Endothelial cell of umbilical vein (primary cell): ENCODE measurements at regions not wholly inside any gene's neighbourhood (a gene's known extent, or its start where the extent isn't known, plus 50 kb on each side); places are given as distances from the start of the nearest gene placed in this dataset.

Experiments
- BruUV-seq: library from RNA; stranded (reverse); fragments of 400-500 nt; replicated peaks from 2 replicates; lab custom pipeline; 2021; lab: Mats Ljungman, UMichigan
- CTCF ChIA-PET: fragments of 300-600, 350-600 bp; sonication (Branson Sonifier 250); formaldehyde crosslinking; loops from one replicate; lab custom pipeline; 2021; ENCODE audit warnings: antibody characterized with exemption, inconsistent platforms; lab: Charles Lee
- POLR2A ChIA-PET: fragments of 300-600, 350-600 bp; sonication (Branson Sonifier 250); formaldehyde crosslinking; loops from one replicate; lab custom pipeline; 2021; ENCODE audit warnings: antibody characterized with exemption, inconsistent platforms; lab: Charles Lee
- DNase-seq: peaks from one replicate; pipeline ENCODE4 v3.0.0-alpha.2; 2011; ENCODE audit warnings: low read depth, low spot score
- FAIRE-seq: peaks from 2 replicates; lab custom pipeline; 2011; peaks lifted over from hg19 to GRCh38; lab: Jason Lieb, UNC
- H2AFZ ChIP-seq: 2 replicates; pipeline ENCODE4 v1.6.0; 2012; ENCODE audit warnings: low read depth, low read length, control low read depth, inconsistent platforms
- H3K27ac ChIP-seq: 2 replicates; pipeline ENCODE4 v1.5.1; 2011; ENCODE audit warnings: low read depth, mild to moderate bottlenecking, control low read depth, low read length, moderate library complexity; ENCODE audit not compliant: insufficient read depth
- H3K27me3 ChIP-seq, 2 experiments: 2 replicates each; pipeline versions ENCODE4 v1.6.0 to v1.6.1; 2011; ENCODE audit warnings: low read length in 2 of 2, mixed read lengths in 1 of 2; ENCODE audit not compliant: control insufficient read depth in 2 of 2, insufficient read depth in 2 of 2
- H3K36me3 ChIP-seq, 2 experiments: 2 replicates in 1 of 2; 3 replicates in 1 of 2; pipeline ENCODE4 v1.5.1; 2011; ENCODE audit warnings: low read length in 2 of 2, mild to moderate bottlenecking in 1 of 2, moderate library complexity in 1 of 2; ENCODE audit not compliant: control insufficient read depth in 2 of 2, insufficient read depth in 2 of 2; ENCODE audit errors: extremely low read depth in 1 of 2
- H3K4me1 ChIP-seq: 3 replicates; pipeline ENCODE4 v1.5.1; 2011; ENCODE audit warnings: mild to moderate bottlenecking, low read length; ENCODE audit not compliant: control insufficient read depth, insufficient read depth; ENCODE audit errors: extremely low read depth
- H3K4me2 ChIP-seq: 2 replicates; pipeline ENCODE4 v1.6.1; 2011; ENCODE audit warnings: low read length, control low read depth, mixed read lengths; ENCODE audit not compliant: insufficient read depth
- H3K4me3 ChIP-seq, 3 experiments: fragments of 200-600 bp in 1 of 3; sonication (generic), shearing (Covaris generic) in 1 of 3; replicated peaks in 1 of 3; 2 replicates each; pipeline ENCODE4 v1.5.1; 2011 to 2016; ENCODE audit warnings: control low read depth in 3 of 3, low read length in 3 of 3, mild to moderate bottlenecking in 2 of 3, inconsistent platforms in 1 of 3, low read depth in 1 of 3, moderate library complexity in 1 of 3; ENCODE audit not compliant: insufficient read depth in 1 of 3
- H3K79me2 ChIP-seq: 2 replicates; pipeline ENCODE4 v1.6.0; 2012; ENCODE audit warnings: low read length, inconsistent platforms; ENCODE audit not compliant: control insufficient read depth, insufficient read depth
- H3K9ac ChIP-seq: replicated peaks from 2 replicates; pipeline ENCODE3; 2011; ENCODE audit warnings: low read length, control low read depth; ENCODE audit not compliant: insufficient read depth; ENCODE audit errors: extremely low read depth
- H3K9me1 ChIP-seq: replicated peaks from 3 replicates; pipeline ENCODE4 v1.6.0; 2011; ENCODE audit warnings: mild to moderate bottlenecking, low read length; ENCODE audit not compliant: control insufficient read depth, insufficient read depth; ENCODE audit errors: extremely low read depth
- H3K9me3 ChIP-seq: replicated peaks from 2 replicates; pipeline ENCODE4 v1.5.1; 2012; ENCODE audit warnings: low read length, inconsistent platforms; ENCODE audit not compliant: control insufficient read depth, insufficient read depth
- H4K20me1 ChIP-seq: replicated peaks from 2 replicates; pipeline ENCODE3; 2011; ENCODE audit warnings: mild to moderate bottlenecking, low read length; ENCODE audit not compliant: control insufficient read depth, insufficient read depth; ENCODE audit errors: extremely low read depth
- EZH2 ChIP-seq: IDR thresholded peaks from 2 replicates; pipeline ENCODE4 v1.6.1; 2012; ENCODE audit warnings: borderline replicate concordance, low read depth, mild to moderate bottlenecking, moderate library complexity, low read length, inconsistent platforms; ENCODE audit not compliant: severe bottlenecking
- FOS ChIP-seq: IDR thresholded peaks from 2 replicates; pipeline ENCODE4 v1.6.1; 2011; ENCODE audit warnings: mild to moderate bottlenecking, low read length, moderate library complexity, borderline replicate concordance; ENCODE audit not compliant: insufficient read depth
- GATA2 ChIP-seq: IDR thresholded peaks from 2 replicates; pipeline ENCODE4 v1.7.0; 2011; ENCODE audit warnings: low read depth, mild to moderate bottlenecking, moderate library complexity, mixed read lengths, low read length; ENCODE audit not compliant: insufficient read length, insufficient read depth
- JUN ChIP-seq: IDR thresholded peaks from 2 replicates; pipeline ENCODE4 v1.6.1; 2011; ENCODE audit warnings: borderline replicate concordance, low read depth; ENCODE audit not compliant: insufficient read length, insufficient read depth
- MYC ChIP-seq: IDR thresholded peaks from one replicate; pipeline ENCODE4 v1.6.1; 2011; ENCODE audit warnings: mild to moderate bottlenecking, low read depth, low read length
- POLR2A ChIP-seq: IDR thresholded peaks from 2 replicates; pipeline ENCODE4 v1.6.1; 2012; ENCODE audit warnings: low read depth, mild to moderate bottlenecking, control low read depth, low read length
- POLR2AphosphoS5 ChIP-seq: IDR thresholded peaks from 2 replicates; pipeline ENCODE4 v1.6.1; 2012; ENCODE audit warnings: low read depth, mild to moderate bottlenecking, control low read depth, low read length, moderate library complexity; ENCODE audit not compliant: insufficient read depth
- dilution Hi-C: fragments of 300-500 bp; cut with MboI; formaldehyde crosslinking; loops from one replicate; pipeline ENCODE4 v1.15.0; 2019; ENCODE audit warnings: low sequenced_read_pairs; ENCODE audit not compliant: extremely low pct_ligation_motif_present
- intact Hi-C: fragments of 100-400 bp; cut with micrococcal nuclease; formaldehyde crosslinking; loops from one replicate; pipeline ENCODE4 v1.10.0; 2022
- TF ChIP-seq, protein P1 (sequence below): IDR thresholded peaks from 2 replicates; pipeline ENCODE4 v1.6.1; 2011; ENCODE audit not compliant: insufficient read depth, insufficient read length
- TF ChIP-seq, protein P2 (sequence below), 2 donors: IDR thresholded peaks; 1 replicate in 1 of 2; 2 replicates in 1 of 2; pipeline ENCODE4 v1.5.1; 2011; ENCODE audit warnings: low read length in 2 of 2, mild to moderate bottlenecking in 2 of 2, moderate library complexity in 2 of 2, control low read depth in 1 of 2, inconsistent platforms in 1 of 2, low read depth in 1 of 2; ENCODE audit not compliant: insufficient read depth in 1 of 2; ENCODE audit errors: extremely low read depth in 1 of 2

DNA sequence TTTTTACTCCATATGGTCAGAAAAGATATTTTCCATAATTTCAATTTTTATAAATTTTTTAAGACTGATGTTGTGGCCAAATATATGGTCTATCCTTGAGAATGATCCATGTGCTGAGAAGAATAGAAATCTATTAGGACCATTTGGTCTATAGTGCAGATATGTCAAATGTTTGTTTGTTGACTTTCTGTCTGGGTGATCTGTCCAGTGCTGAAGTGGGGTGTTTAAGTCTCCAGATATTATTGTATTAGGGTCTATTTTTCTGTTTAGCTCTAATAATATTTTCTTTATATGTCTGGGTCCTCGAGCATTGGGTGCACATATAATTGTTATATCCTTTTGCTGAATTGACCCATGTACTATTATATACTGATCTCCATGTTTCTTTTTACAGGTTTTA is 308.9 kb upstream of the LMO3 start:
- FAIRE-seq: no peak
- CTCF ChIA-PET: no interaction called here
- H3K4me2 ChIP-seq: no peak overlapping the region

More for the DNA sequence above, 308.9 kb upstream of the LMO3 start:
- no peak overlapping the region for H3K27ac ChIP-seq
- DNase-seq: no peak
- intact Hi-C loops: no loop called here
- H3K79me2 ChIP-seq: no peaks in the 10 kb centered on the region
- H3K27me3 ChIP-seq: no peaks in the 10 kb centered on the region
- peaks cover 2% of the 10 kb centered on the region for H3K9me3 ChIP-seq
- BruUV-seq: no TSS peak
- H3K9ac ChIP-seq: no peak overlapping the region
- TF ChIP-seq FOS (no peak), EZH2 (no peak), GATA2 (no peak), POLR2A (no peak), POLR2AphosphoS5 (no peak), JUN (no peak), MYC (no peak)
- TF ChIP-seq, protein P1, sequence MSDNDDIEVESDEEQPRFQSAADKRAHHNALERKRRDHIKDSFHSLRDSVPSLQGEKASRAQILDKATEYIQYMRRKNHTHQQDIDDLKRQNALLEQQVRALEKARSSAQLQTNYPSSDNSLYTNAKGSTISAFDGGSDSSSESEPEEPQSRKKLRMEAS: no peak
- TF ChIP-seq, protein P2, sequence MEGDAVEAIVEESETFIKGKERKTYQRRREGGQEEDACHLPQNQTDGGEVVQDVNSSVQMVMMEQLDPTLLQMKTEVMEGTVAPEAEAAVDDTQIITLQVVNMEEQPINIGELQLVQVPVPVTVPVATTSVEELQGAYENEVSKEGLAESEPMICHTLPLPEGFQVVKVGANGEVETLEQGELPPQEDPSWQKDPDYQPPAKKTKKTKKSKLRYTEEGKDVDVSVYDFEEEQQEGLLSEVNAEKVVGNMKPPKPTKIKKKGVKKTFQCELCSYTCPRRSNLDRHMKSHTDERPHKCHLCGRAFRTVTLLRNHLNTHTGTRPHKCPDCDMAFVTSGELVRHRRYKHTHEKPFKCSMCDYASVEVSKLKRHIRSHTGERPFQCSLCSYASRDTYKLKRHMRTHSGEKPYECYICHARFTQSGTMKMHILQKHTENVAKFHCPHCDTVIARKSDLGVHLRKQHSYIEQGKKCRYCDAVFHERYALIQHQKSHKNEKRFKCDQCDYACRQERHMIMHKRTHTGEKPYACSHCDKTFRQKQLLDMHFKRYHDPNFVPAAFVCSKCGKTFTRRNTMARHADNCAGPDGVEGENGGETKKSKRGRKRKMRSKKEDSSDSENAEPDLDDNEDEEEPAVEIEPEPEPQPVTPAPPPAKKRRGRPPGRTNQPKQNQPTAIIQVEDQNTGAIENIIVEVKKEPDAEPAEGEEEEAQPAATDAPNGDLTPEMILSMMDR (IDR thresholded peaks at IDR 0.05; ENCODE audit: extremely low read depth in 1 of 2, insufficient read depth in 1 of 2, low read depth in 1 of 2, low read length in 2 of 2): no peak
- no peaks in the 10 kb centered on the region for H4K20me1 ChIP-seq
- no peak overlapping the region for H2AFZ ChIP-seq
- H3K36me3 ChIP-seq: no peaks in the 10 kb centered on the region
- dilution Hi-C loops: no loop called here
- no peaks in the 10 kb centered on the region for H3K4me1 ChIP-seq
- no peaks in the 10 kb centered on the region for H3K9me1 ChIP-seq
- H3K4me3 ChIP-seq: no peak overlapping the region
- POLR2A ChIA-PET: no interaction called here
